GM23248 (cell line): ENCODE measurements at regions not wholly inside any gene's neighbourhood (a gene's known extent, or its start where the extent isn't known, plus 50 kb on each side); places are given as distances from the start of the nearest gene placed in this dataset.

Experiments used
- DNase-seq: peaks from one replicate; pipeline ENCODE4 v3.0.0-alpha.2; 2015
- H2AFZ ChIP-seq: fragments of 200-600 bp; sonication (generic); 2 replicates; pipeline ENCODE4 v1.6.1; 2016; ENCODE audit warnings: antibody characterized with exemption
- H3F3A ChIP-seq: fragments of 200-600 bp; sonication (generic); 2 replicates; pipeline ENCODE4 v1.6.1; 2016; ENCODE audit warnings: mild to moderate bottlenecking, antibody characterized with exemption, mixed run types; ENCODE audit not compliant: insufficient read depth
- H3K27ac ChIP-seq: fragments of 200-600 bp; sonication (generic); 2 replicates; pipeline ENCODE4 v1.5.1; 2016; ENCODE audit warnings: mild to moderate bottlenecking
- H3K27me3 ChIP-seq: fragments of 200-600 bp; sonication (generic); replicated peaks from 2 replicates; pipeline ENCODE4 v1.6.1; 2016; ENCODE audit warnings: mild to moderate bottlenecking; ENCODE audit not compliant: insufficient read depth
- H3K36me3 ChIP-seq: fragments of 200-600 bp; sonication (generic); 2 replicates; pipeline ENCODE4 v1.6.1; 2016; ENCODE audit warnings: low read depth, mild to moderate bottlenecking
- H3K4me1 ChIP-seq: fragments of 200-600 bp; sonication (generic); 2 replicates; pipeline ENCODE4 v1.6.1; 2016; ENCODE audit warnings: mild to moderate bottlenecking; ENCODE audit not compliant: insufficient read depth
- H3K4me2 ChIP-seq: fragments of 200-600 bp; sonication (generic); one replicate; pipeline ENCODE4 v1.6.1; 2016; ENCODE audit warnings: mild to moderate bottlenecking; ENCODE audit not compliant: unreplicated experiment
- H3K4me3 ChIP-seq: fragments of 200-600 bp; sonication (generic); 2 replicates; pipeline ENCODE4 v1.5.1; 2016; ENCODE audit warnings: mild to moderate bottlenecking
- H3K79me2 ChIP-seq: fragments of 200-600 bp; sonication (generic); 2 replicates; pipeline ENCODE4 v1.6.1; 2016; ENCODE audit warnings: mild to moderate bottlenecking; ENCODE audit not compliant: insufficient read depth
- H3K9ac ChIP-seq: fragments of 200-600 bp; sonication (generic); 2 replicates; pipeline ENCODE4 v1.6.1; 2016; ENCODE audit warnings: mild to moderate bottlenecking
- H3K9me2 ChIP-seq: fragments of 200-600 bp; sonication (generic); 2 replicates; pipeline ENCODE4 v1.6.1; 2016; ENCODE audit warnings: mixed run types, mild to moderate bottlenecking, moderate library complexity; ENCODE audit not compliant: insufficient read depth
- H3K9me3 ChIP-seq: fragments of 200-600 bp; sonication (generic); one replicate; pipeline ENCODE4 v1.6.1; 2017; ENCODE audit warnings: low read depth
- H4K20me1 ChIP-seq: fragments of 200-600 bp; sonication (generic); 2 replicates; pipeline ENCODE4 v1.6.0; 2016; ENCODE audit not compliant: insufficient read depth
- EZH2 ChIP-seq: fragments of 200-600 bp; sonication (generic); IDR thresholded peaks from 2 replicates; pipeline ENCODE4 v1.6.1; 2018; ENCODE audit warnings: antibody characterized with exemption, mild to moderate bottlenecking; ENCODE audit not compliant: insufficient read depth, poor library complexity, severe bottlenecking
- EZH2phosphoT487 ChIP-seq: fragments of 200-600 bp; sonication (generic); IDR thresholded peaks from 2 replicates; pipeline ENCODE4 v1.6.1; 2018; ENCODE audit warnings: antibody characterized with exemption, moderate library complexity, mild to moderate bottlenecking, low read depth; ENCODE audit not compliant: insufficient read depth
- WGBS, 2 experiments: methylation state at CpG; one replicate each; pipeline ENCODE4 v1.1.6; 2015 to 2017; ENCODE audit warnings: low lambda C conversion rate in 2 of 2, low coverage in 1 of 2; ENCODE audit errors: missing lambda C conversion rate in 2 of 2; 5-methylcytosine and 5-hydroxymethylcytosine counted together
- in situ Hi-C: fragments of 300-500 bp; cut with MboI; formaldehyde crosslinking; loops from 2 replicates; pipeline ENCODE4 v1.15.0; 2020

GRCh38 chr3:25889525-25889917 lies 99.6 kb downstream of the OXSM start:
- H3K27ac ChIP-seq, result no peak overlapping the region
- 30 to 37% methylated on average over 2 of the region's 2 CpGs for WGBS, 2 experiments
- H3K27me3 ChIP-seq, result no peaks in the 10 kb centered on the region
- H4K20me1 ChIP-seq, result no peaks in the 10 kb centered on the region
- H3K79me2 ChIP-seq, result no peaks in the 10 kb centered on the region
- H3F3A ChIP-seq, result no peaks in the 10 kb centered on the region
- TF ChIP-seq EZH2 (no peak), EZH2phosphoT487 (no peak)
- no peaks in the 10 kb centered on the region for H3K9me3 ChIP-seq
- no peak overlapping the region for H3K4me3 ChIP-seq
- H2AFZ ChIP-seq, result no peak overlapping the region
- H3K4me1 ChIP-seq, result no peaks in the 10 kb centered on the region
- H3K36me3 ChIP-seq, result no peaks in the 10 kb centered on the region
- no peak overlapping the region for H3K4me2 ChIP-seq
- H3K9me2 ChIP-seq, result no peaks in the 10 kb centered on the region
- no peak for DNase-seq
- no peak overlapping the region for H3K9ac ChIP-seq
- in situ Hi-C loops, result no loop called here

GRCh38 chr3:25894101-25894500 lies 104.2 kb downstream of the OXSM start:
- no peaks in the 10 kb centered on the region for H3F3A ChIP-seq
- H3K79me2 ChIP-seq, result no peaks in the 10 kb centered on the region
- no peaks in the 10 kb centered on the region for H4K20me1 ChIP-seq
- no peak overlapping the region for H3K9ac ChIP-seq
- no peaks in the 10 kb centered on the region for H3K27me3 ChIP-seq
- H3K4me1 ChIP-seq, result no peaks in the 10 kb centered on the region
- H3K4me2 ChIP-seq, result no peak overlapping the region
- WGBS, 2 experiments, result 28 to 29% methylated on average over 3 of the region's 3 CpGs
- no peaks in the 10 kb centered on the region for H3K9me3 ChIP-seq
- no peak overlapping the region for H3K4me3 ChIP-seq
- no peak overlapping the region for H3K27ac ChIP-seq
- no peak for DNase-seq
- H3K36me3 ChIP-seq, result no peaks in the 10 kb centered on the region
- no peaks in the 10 kb centered on the region for H3K9me2 ChIP-seq
- TF ChIP-seq EZH2phosphoT487 (no peak), EZH2 (no peak)
- H2AFZ ChIP-seq, result no peak overlapping the region
- in situ Hi-C loops, result no loop called here

DNA sequence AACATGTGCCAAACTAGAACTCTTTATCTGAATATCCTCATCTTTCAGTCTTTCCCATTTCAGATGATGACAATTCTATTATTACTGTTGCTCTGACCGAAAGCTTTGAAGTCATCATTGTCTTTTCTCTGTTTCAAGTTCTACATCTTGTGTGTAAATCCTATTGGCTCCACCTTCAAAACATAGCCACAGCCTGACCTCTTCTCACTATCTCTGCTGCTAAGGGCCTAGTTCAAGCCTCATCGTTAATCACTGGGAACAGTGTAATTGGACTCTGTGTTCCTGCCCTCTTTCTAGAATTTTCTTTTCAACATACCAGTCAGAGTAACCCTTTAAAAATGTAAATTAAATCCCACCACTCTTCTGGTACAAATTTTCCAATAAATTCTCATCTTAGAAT lies 105.1 kb downstream of the OXSM start:
- DNase-seq, result no peak
- 47 to 56% methylated on average over 2 of the region's 2 CpGs for WGBS, 2 experiments
- Histone ChIP-seq H3K4me3 (no peak overlapping the region), H3K27ac (no peak overlapping the region), H4K20me1 (no peaks in the 10 kb centered on the region), H3K27me3 (no peaks in the 10 kb centered on the region), H3K9me3 (no peaks in the 10 kb centered on the region), H3K36me3 (no peaks in the 10 kb centered on the region), H3F3A (no peaks in the 10 kb centered on the region), H3K4me2 (no peak overlapping the region), H2AFZ (no peak overlapping the region), H3K4me1 (no peaks in the 10 kb centered on the region), H3K9ac (no peak overlapping the region), H3K79me2 (no peaks in the 10 kb centered on the region), H3K9me2 (no peaks in the 10 kb centered on the region)
- in situ Hi-C loops, result no loop called here
- TF ChIP-seq EZH2phosphoT487 (no peak), EZH2 (no peak)

- H3K4me1 ChIP-seq, result no peaks in the 10 kb centered on the region
- H3K9me2 ChIP-seq, result no peaks in the 10 kb centered on the region
- H3K27ac ChIP-seq, result no peak overlapping the region
- no peaks in the 10 kb centered on the region for H3K27me3 ChIP-seq
- no peak overlapping the region for H3K4me2 ChIP-seq
- in situ Hi-C loops, result no loop called here
- H3K4me3 ChIP-seq, result no peak overlapping the region
- H3F3A ChIP-seq, result no peaks in the 10 kb centered on the region
- no peaks in the 10 kb centered on the region for H4K20me1 ChIP-seq
- 67 to 70% methylated on average over 3 of the region's 3 CpGs for WGBS, 2 experiments
- H3K79me2 ChIP-seq, result no peaks in the 10 kb centered on the region
- no peak for TF ChIP-seq EZH2phosphoT487
- peak; percentile 37 for DNase-seq
- H2AFZ ChIP-seq, result no peak overlapping the region
- H3K9me3 ChIP-seq, result no peaks in the 10 kb centered on the region
- no peak overlapping the region for H3K9ac ChIP-seq
- no peaks in the 10 kb centered on the region for H3K36me3 ChIP-seq
These were observed 105.6 kb downstream of the OXSM start for GRCh38 chr3:25895443-25895842.

GRCh38 chr3:25897019-25897418 lies 107.1 kb downstream of the OXSM start:
- Histone ChIP-seq H3K79me2 (no peaks in the 10 kb centered on the region), H3F3A (no peaks in the 10 kb centered on the region), H3K9me2 (no peaks in the 10 kb centered on the region), H3K27ac (no peak overlapping the region), H3K36me3 (no peaks in the 10 kb centered on the region), H3K27me3 (no peaks in the 10 kb centered on the region), H3K9ac (no peak overlapping the region), H3K4me2 (no peak overlapping the region), H3K4me1 (no peaks in the 10 kb centered on the region), H2AFZ (no peak overlapping the region), H3K9me3 (no peaks in the 10 kb centered on the region), H3K4me3 (no peak overlapping the region), H4K20me1 (no peaks in the 10 kb centered on the region)
- in situ Hi-C loops, result no loop called here
- no peak for TF ChIP-seq EZH2
- TF ChIP-seq EZH2phosphoT487, result no peak
- peak; percentile 29 for DNase-seq
- 30% methylated on average over 6 of the region's 6 CpGs for WGBS, 2 experiments
